ENCODE measurements at regions not wholly inside any gene's neighbourhood (a gene's known extent, or its start where the extent isn't known, plus 50 kb on each side); places are given as distances from the start of the nearest gene placed in this dataset.

DNA sequence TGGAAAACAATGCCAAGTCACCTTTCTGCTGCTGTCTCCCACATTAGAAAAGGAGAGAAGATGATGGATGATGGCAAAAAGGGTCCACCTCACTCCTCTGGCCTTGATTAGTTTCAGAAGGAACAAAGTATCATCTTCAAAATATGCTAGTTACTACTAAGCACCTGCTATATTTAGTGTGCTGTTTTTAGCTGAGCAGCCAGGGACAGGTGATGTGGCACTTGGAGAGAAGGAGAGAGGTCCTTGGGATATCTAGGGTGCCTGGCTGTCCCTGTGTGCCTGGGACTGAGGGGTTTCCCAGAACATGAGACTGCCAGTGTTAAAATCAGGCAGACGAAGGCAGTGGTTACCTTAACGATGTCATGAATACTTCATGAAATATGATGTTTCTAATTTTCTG lies 235.5 kb upstream of the NT5C1B start:
- intact Hi-C loops (cut with micrococcal nuclease; ENCODE audit: unreplicated experiment) (loop anchor here (1.0 kb wide), 1 partner anchor 75 kb away; no protein-coding TSS in a partner anchor), in situ Hi-C loops (cut with HindIII; ENCODE audit: extremely low pct_ligation_motif_present, low pct_unique_long_range_greater_than_20kb) (no loop called here)
- Histone ChIP-seq H3K9me3 (ENCODE audit: low read length) (no peaks in the 10 kb centered on the region), H2AFZ (ENCODE audit: low read length) (no peak overlapping the region), H3K9ac (ENCODE audit: insufficient read depth, low read depth, low read length) (no peak overlapping the region), H3K4me1 (ENCODE audit: insufficient read depth, low read length) (peaks cover 30% of the 10 kb centered on the region), H3K36me3 (replicated peaks in 1 of 2; ENCODE audit: control insufficient read depth in 1 of 2, insufficient read depth in 2 of 2, low read length in 2 of 2) (no peaks in the 10 kb centered on the region), H3K4me2 (ENCODE audit: low read depth, low read length) (0 out of 2 replicates have a peak overlapping the region, but pooled peaks have one; percentile 37), H3K79me2 (ENCODE audit: insufficient read depth, low read length) (no peaks in the 10 kb centered on the region), H4K20me1 (ENCODE audit: insufficient read depth, low read length) (no peaks in the 10 kb centered on the region), H3K27ac (ENCODE audit: extremely low read length, insufficient read depth, low read length) (no peak overlapping the region), H3K4me3 (replicated peaks in 1 of 3; ENCODE audit: insufficient read depth in 1 of 3, low read depth in 2 of 3, low read length in 3 of 3) (no peak overlapping the region), H3K27me3 (ENCODE audit: control insufficient read depth in 1 of 2, insufficient read depth in 2 of 2, low read length in 2 of 2) (no peaks in the 10 kb centered on the region)
- ChIA-PET CTCF (ENCODE audit: low intra/inter-chr PET ratio, low total read pairs) (no interaction called here), POLR2A (interaction anchor here (1.3 to 1.9 kb wide), 2 partner anchors 25 to 265 kb away, joined by 6 to 7 read pairs; partner anchors contain the start of gene RDH14)
- DNase-seq (ENCODE audit: low spot score) (no peak), FAIRE-seq (no peak), ATAC-seq (no peak)
- TF ChIP-seq, protein P1, sequence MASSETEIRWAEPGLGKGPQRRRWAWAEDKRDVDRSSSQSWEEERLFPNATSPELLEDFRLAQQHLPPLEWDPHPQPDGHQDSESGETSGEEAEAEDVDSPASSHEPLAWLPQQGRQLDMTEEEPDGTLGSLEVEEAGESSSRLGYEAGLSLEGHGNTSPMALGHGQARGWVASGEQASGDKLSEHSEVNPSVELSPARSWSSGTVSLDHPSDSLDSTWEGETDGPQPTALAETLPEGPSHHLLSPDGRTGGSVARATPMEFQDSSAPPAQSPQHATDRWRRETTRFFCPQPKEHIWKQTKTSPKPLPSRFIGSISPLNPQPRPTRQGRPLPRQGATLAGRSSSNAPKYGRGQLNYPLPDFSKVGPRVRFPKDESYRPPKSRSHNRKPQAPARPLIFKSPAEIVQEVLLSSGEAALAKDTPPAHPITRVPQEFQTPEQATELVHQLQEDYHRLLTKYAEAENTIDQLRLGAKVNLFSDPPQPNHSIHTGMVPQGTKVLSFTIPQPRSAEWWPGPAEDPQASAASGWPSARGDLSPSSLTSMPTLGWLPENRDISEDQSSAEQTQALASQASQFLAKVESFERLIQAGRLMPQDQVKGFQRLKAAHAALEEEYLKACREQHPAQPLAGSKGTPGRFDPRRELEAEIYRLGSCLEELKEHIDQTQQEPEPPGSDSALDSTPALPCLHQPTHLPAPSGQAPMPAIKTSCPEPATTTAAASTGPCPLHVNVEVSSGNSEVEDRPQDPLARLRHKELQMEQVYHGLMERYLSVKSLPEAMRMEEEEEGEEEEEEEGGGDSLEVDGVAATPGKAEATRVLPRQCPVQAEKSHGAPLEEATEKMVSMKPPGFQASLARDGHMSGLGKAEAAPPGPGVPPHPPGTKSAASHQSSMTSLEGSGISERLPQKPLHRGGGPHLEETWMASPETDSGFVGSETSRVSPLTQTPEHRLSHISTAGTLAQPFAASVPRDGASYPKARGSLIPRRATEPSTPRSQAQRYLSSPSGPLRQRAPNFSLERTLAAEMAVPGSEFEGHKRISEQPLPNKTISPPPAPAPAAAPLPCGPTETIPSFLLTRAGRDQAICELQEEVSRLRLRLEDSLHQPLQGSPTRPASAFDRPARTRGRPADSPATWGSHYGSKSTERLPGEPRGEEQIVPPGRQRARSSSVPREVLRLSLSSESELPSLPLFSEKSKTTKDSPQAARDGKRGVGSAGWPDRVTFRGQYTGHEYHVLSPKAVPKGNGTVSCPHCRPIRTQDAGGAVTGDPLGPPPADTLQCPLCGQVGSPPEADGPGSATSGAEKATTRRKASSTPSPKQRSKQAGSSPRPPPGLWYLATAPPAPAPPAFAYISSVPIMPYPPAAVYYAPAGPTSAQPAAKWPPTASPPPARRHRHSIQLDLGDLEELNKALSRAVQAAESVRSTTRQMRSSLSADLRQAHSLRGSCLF (CRISPR knock-in tag; IDR thresholded peaks at IDR 0.05; ENCODE audit: borderline replicate concordance) = no peak
- 0 out of 2 replicates have a peak, but pooled peaks have one; percentile 24 for TF ChIP-seq ZNF256 (CRISPR knock-in tag; conservative IDR thresholded peaks at IDR 0.05)
- 90% methylated on average over 2 of the region's 2 CpGs for WGBS (ENCODE audit: low lambda C conversion rate)
- no TSS peak for BruUV-seq (replicated peaks)

DNA sequence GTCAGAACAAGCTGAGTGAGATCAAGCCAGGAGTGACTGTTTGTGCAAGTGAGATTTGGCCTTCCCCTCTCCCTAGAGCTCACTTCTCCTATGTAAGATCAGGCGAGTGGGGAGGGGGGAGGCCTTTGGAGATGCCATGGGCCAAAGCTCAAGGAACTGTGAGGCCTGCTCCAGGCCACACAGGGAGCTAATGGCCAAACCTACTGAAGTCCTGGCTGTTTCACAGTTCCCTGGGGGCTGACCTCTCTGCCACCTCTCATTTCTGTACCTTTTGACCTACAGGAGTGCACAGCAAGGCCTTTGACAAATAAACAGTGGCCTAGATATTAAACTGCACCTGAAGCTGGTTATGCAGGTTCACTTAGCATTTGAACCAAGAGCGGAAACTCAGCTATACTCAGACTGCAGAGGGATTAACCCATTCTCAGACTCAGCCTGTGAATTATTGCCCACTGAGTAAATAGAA lies 235.0 kb upstream of the NT5C1B start:
- 7% methylated on average over 2 of the region's 2 CpGs for WGBS (ENCODE audit: low lambda C conversion rate)
- Histone ChIP-seq H3K4me2 (ENCODE audit: low read depth, low read length) (peak overlapping the region; percentile 37), H3K27ac (ENCODE audit: extremely low read length, insufficient read depth, low read length) (no peak overlapping the region), H4K20me1 (ENCODE audit: insufficient read depth, low read length) (no peaks in the 10 kb centered on the region), H3K79me2 (ENCODE audit: insufficient read depth, low read length) (no peaks in the 10 kb centered on the region), H3K9ac (ENCODE audit: insufficient read depth, low read depth, low read length) (no peak overlapping the region), H3K36me3 (replicated peaks in 1 of 2; ENCODE audit: control insufficient read depth in 1 of 2, insufficient read depth in 2 of 2, low read length in 2 of 2) (no peaks in the 10 kb centered on the region), H3K9me3 (ENCODE audit: low read length) (no peaks in the 10 kb centered on the region), H3K27me3 (ENCODE audit: control insufficient read depth in 1 of 2, insufficient read depth in 2 of 2, low read length in 2 of 2) (no peaks in the 10 kb centered on the region), H3K4me1 (ENCODE audit: insufficient read depth, low read length) (peaks cover 24% of the 10 kb centered on the region), H2AFZ (ENCODE audit: low read length) (no peak overlapping the region), H3K4me3 (replicated peaks in 1 of 3; ENCODE audit: insufficient read depth in 1 of 3, low read depth in 2 of 3, low read length in 3 of 3) (no peak overlapping the region)
- CTCF ChIA-PET (ENCODE audit: low intra/inter-chr PET ratio, low total read pairs) = no interaction called here
- in situ Hi-C loops (cut with HindIII; ENCODE audit: extremely low pct_ligation_motif_present, low pct_unique_long_range_greater_than_20kb) = no loop called here
- DNase-seq (ENCODE audit: low spot score) = peak; percentile 76
- POLR2A ChIA-PET = interaction anchor here (1.3 to 1.9 kb wide), 2 partner anchors 24 to 264 kb away, joined by 6 to 7 read pairs; partner anchors contain the start of gene RDH14
- FAIRE-seq = no peak
- intact Hi-C loops (cut with micrococcal nuclease; ENCODE audit: unreplicated experiment) = loop anchor here (1.0 kb wide), 1 partner anchor 74 kb away; no protein-coding TSS in a partner anchor
- peak; percentile 95 for ATAC-seq
- BruUV-seq (replicated peaks) = no TSS peak
- TF ChIP-seq ZNF292 (CRISPR knock-in tag; IDR thresholded peaks at IDR 0.05; ENCODE audit: borderline replicate concordance, low read depth) (no peak), NR2F6 (IDR thresholded peaks at IDR 0.05) (no peak), NR2F6 (CRISPR knock-in tag; IDR thresholded peaks at IDR 0.05) (peak; percentile 60; the same call in 1 of the 2 replicates), ZNF709 (CRISPR knock-in tag; IDR thresholded peaks at IDR 0.05) (0 out of 2 replicates have a peak, but pooled peaks have one; percentile 32), ZNF816 (CRISPR knock-in tag; IDR thresholded peaks at IDR 0.05; ENCODE audit: borderline replicate concordance) (no peak), MIXL1 (CRISPR knock-in tag; IDR thresholded peaks at IDR 0.05) (0 out of 2 replicates have a peak, but pooled peaks have one; percentile 12), ZKSCAN8 (CRISPR knock-in tag; IDR thresholded peaks at IDR 0.05; ENCODE audit: borderline replicate concordance) (0 out of 2 replicates have a peak, but pooled peaks have one; percentile 19), ZNF644 (CRISPR knock-in tag; IDR thresholded peaks at IDR 0.05; ENCODE audit: low read depth) (0 out of 2 replicates have a peak, but pooled peaks have one; percentile 7), RARA (CRISPR knock-in tag; IDR thresholded peaks at IDR 0.05) (peak; percentile 92), ZBTB1 (CRISPR knock-in tag; IDR thresholded peaks at IDR 0.05; ENCODE audit: borderline replicate concordance) (no peak)
- TF ChIP-seq, protein P2, sequence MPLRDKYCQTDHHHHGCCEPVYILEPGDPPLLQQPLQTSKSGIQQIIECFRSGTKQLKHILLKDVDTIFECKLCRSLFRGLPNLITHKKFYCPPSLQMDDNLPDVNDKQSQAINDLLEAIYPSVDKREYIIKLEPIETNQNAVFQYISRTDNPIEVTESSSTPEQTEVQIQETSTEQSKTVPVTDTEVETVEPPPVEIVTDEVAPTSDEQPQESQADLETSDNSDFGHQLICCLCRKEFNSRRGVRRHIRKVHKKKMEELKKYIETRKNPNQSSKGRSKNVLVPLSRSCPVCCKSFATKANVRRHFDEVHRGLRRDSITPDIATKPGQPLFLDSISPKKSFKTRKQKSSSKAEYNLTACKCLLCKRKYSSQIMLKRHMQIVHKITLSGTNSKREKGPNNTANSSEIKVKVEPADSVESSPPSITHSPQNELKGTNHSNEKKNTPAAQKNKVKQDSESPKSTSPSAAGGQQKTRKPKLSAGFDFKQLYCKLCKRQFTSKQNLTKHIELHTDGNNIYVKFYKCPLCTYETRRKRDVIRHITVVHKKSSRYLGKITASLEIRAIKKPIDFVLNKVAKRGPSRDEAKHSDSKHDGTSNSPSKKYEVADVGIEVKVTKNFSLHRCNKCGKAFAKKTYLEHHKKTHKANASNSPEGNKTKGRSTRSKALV (CRISPR knock-in tag; IDR thresholded peaks at IDR 0.05) = no peak
